Stimulated activated naive CD8-positive, alpha-beta T cell treated with anti-CD3 and anti-CD28 coated beads, Interleukin-15, Interleukin-2, amounts not matched to agents 100 ng/mL and 50 ng/mL, for 24 hours (primary cell): ENCODE measurements at regions not wholly inside any gene's neighbourhood (a gene's known extent, or its start where the extent isn't known, plus 50 kb on each side); places are given as distances from the start of the nearest gene placed in this dataset.
"Not testable (repeated sequence)": the region's sequence is repeated elsewhere in the genome, so short reads cannot be mapped to it uniquely, and the experiment has no call there.

Source experiments
- H3K27ac Mint-ChIP-seq: one replicate; pipeline ENCODE4 v1.8.0; 2021; ENCODE audit warnings: mild to moderate bottlenecking, mixed read lengths
- H3K27me3 Mint-ChIP-seq: one replicate; pipeline ENCODE4 v1.8.0; 2021; ENCODE audit warnings: mixed read lengths
- H3K36me3 Mint-ChIP-seq: one replicate; pipeline ENCODE4 v1.8.0; 2021; ENCODE audit warnings: low read depth, mixed read lengths
- H3K4me1 Mint-ChIP-seq: one replicate; pipeline ENCODE4 v1.8.0; 2021; ENCODE audit warnings: low read depth, mixed read lengths
- H3K4me3 Mint-ChIP-seq: one replicate; pipeline ENCODE4 v1.8.0; 2021; ENCODE audit warnings: mild to moderate bottlenecking, mixed read lengths
- H3K9me3 Mint-ChIP-seq: one replicate; pipeline ENCODE4 v1.8.0; 2021; ENCODE audit warnings: mixed read lengths

DNA sequence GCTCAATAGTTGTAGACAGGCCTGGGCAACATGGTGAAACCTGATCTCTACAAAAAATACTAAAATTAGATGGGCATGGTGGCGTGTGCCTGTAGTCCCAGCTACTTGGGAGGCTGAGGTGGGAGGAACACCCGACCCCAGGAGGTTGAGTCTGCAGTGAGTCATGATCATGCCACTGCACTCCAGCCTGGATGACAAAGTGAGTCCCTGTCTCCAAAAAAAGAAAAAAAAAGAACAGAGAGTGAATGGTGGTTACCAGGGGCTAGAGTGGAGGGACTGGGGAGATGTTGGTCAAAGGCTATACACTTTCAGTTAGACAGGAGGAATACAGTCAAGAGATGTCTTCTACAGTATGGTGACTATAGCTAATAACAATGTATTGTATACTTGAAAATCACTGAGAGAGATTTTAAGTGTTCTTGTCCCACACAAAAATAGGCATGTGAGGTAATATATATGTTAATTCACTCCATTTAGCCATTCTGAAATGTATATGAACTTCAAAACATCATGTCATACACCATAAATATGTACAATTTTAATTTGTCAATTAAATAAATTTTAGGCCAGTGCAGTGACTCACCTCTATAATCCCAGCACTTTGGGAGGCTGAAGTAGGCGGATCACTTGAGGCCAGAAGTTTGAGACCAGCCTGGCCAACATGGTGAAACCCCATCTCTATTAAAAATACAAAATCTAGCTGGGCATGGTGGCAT lies 148.6 kb downstream of the CRLF3 start:
- H3K36me3 Mint-ChIP-seq, H3K9me3 Mint-ChIP-seq, H3K27me3 Mint-ChIP-seq, H3K4me1 Mint-ChIP-seq, H3K27ac Mint-ChIP-seq, H3K4me3 Mint-ChIP-seq: not testable (repeated sequence)

DNA sequence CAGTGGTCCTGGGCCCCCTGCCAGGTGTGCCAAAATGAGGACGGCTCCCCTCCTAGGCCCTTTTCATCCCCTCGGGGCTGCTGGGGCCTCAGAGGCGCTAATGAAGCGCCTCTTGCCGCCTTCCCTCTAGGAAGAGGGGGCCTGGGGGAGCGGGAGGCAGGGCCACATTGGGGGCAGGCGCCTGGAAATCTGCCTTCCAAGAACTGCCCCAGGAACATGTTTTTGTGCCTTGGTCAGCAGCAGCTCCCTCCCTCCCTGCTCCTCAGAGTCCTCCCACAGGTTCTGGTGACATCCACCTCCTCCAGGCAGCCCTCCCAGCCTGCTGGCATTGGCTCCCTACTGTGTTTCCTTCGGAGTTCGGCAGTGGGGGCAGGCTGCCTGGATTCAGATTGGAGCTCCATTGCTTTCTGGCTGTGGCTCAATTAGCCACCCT lies 155.3 kb downstream of the CRLF3 start:
- not testable (repeated sequence) for H3K4me1 Mint-ChIP-seq, H3K27me3 Mint-ChIP-seq, H3K9me3 Mint-ChIP-seq, H3K4me3 Mint-ChIP-seq, H3K27ac Mint-ChIP-seq, H3K36me3 Mint-ChIP-seq

DNA sequence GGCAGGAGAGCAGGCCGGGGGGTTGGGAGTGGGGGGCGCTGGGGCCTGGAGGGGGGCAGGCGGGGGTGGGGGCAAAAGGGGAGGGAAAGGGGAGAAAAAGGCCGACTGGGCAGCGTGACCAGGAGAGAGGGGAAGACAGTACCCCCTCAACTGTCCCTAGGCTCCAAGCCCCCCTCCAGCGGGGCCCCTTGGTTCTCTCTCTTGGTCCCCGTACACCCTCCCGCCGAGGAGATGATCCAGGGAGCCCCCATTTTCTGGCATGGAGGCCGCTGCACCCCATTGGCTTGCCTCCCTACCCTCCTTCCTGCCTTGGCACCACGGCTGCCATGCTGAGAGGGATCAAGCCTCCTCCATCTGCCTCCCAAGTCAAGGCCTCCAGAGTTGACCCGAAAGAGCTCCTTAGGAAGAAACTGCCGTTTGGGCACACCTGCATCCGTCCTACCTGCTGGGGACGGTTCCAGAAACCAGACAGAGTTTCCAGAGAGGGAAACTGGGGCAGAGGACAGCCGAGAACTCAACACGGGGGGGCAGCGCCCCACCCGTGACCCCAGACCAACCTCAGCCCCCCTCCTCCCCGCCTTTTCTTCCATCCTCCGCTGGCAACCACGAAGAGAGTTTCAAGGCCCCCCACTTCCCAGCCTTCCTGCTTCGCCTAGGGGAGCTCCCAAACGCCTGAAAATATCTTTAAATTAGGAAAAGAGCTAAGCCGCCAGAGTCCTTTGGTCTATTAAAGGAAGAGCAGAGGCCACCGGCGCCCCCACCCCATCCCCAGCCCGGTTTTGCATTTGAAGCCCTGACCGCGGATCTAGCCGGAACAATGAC lies 155.9 kb downstream of the CRLF3 start:
- H3K4me1 Mint-ChIP-seq, H3K36me3 Mint-ChIP-seq, H3K27me3 Mint-ChIP-seq, H3K27ac Mint-ChIP-seq, H3K9me3 Mint-ChIP-seq, H3K4me3 Mint-ChIP-seq: not testable (repeated sequence)

DNA sequence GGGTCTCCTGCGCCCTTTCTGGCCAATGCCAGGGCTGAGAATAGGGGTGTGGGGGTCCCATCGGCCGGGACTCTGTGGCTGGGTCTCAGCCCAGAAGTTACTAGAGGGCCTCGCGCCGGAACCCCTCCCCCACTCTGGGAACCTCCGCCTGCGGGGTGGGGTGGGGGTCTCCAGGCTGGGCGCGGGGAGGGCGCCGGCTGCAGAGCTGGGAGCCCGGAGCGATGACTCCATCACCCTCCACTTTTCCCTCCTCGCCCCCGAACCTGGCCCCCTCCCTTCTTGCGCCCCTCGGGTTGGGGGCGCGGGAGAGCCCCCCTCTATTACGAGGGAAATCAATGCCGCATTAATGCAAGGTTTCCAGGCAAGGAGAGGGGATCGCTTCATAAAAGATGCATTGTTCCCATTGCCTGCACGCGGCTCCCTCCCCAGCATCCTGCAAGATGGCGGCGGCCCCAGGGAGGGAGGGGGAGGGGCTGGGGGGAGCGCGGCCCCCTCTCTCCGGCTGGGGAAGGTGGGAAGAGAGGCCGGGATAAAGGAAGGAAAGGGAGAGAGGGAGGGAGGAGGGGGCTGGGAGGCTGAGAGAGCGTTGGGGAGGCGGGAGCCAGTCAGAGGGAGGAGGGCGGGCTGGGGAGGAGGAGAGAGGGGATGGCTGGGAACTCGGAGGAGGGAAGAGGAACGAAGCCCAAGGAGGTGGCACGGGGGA lies 156.7 kb downstream of the CRLF3 start:
- H3K4me1 Mint-ChIP-seq, H3K27me3 Mint-ChIP-seq, H3K9me3 Mint-ChIP-seq, H3K4me3 Mint-ChIP-seq, H3K36me3 Mint-ChIP-seq, H3K27ac Mint-ChIP-seq: not testable (repeated sequence)

DNA sequence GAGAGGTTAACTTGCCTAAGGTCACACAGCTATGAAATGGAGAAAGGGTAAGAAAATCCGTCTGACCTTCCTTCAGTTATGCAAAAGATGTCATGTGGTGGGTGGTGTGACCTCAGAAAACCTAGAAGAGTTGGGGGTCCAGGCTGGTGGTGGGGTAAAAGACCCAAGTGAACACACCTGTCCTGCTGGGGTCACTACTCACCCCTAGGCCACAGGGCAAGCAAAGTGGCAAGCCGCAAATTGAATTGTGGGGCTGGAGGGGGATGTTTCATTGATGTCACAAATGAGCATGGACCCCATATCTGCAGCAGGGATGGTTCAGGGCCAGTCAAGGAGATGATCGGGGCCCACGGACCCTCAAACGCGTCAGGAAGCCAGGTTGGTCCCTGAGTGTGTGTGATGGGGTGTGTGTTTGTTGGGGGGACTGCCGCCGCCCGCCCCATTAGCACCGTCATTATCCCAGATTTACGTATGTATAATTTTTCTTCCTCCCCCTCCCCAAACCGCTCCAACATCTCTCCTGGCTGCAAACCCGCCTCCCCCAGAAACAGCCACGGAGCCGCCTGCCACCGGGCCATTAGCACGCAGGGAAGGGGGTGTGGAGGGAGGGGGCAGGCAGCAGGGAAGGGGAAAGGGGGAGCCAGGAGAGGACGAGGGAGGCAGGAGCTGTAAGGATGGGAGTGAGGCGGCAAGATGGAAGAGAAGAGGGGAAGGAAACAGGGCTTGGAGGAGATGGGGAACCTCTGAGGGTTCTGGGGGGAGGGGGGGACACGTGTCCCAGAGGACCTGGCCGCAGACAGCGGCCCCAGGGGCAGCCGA lies 157.4 kb downstream of the CRLF3 start:
- not testable (repeated sequence) for H3K4me1 Mint-ChIP-seq, H3K27me3 Mint-ChIP-seq, H3K27ac Mint-ChIP-seq, H3K36me3 Mint-ChIP-seq, H3K9me3 Mint-ChIP-seq
- H3K4me3 Mint-ChIP-seq = peak overlapping the region; percentile 45

DNA sequence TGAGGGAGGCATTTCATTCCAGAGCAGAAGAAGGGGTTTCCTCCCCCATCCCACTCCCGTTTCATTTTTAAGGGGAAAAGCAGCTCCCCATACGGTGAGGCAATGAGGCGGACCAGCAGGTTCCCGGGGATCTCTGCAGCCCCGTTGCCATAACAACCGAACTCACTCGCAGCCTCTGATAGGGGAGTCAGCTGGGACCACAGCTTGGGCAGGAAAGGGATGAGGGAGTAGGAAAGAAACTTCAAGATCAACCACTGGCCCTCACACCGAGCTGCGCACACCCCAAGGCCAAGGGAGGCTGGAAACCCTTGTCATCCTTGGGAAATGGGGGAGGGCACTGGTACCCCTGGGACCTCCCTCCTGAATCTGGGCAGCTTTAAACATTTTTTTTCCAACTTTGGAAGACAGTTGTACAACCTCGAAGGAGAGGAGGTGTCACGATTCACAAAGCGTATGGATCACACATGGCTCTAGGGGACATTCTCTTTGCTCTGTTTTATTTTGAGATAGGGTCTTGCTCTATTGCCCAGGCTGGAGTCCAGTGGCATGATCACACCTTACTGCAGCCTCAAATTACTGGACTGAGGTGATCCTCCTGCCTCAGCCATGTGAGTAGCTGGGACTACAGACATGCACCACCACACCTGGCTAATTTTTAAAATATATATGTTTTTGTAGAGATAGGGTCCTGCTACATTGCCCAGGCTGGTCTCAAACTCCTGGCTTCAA lies 160.6 kb downstream of the CRLF3 start:
- not testable (repeated sequence) for H3K4me1 Mint-ChIP-seq

DNA sequence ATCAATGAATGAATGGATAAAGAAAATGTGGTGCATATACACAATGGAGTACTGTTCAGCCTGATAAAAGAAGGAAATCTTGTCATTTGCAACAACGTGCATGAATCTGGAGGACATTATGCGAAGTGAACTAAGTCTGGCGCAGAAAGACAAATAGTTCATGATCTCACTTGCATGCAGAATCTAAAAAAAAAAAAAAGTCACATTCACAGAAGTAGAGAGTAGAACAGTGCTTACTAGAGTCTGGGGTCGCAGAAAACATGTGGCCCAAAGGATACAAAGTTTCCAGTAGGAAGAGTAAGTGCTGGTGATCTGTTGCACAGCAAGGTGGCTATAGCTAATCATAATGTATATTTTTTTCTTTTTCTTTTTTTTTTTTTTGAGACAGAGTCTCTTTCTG lies 167.3 kb downstream of the CRLF3 start:
- not testable (repeated sequence) for H3K9me3 Mint-ChIP-seq, H3K36me3 Mint-ChIP-seq, H3K4me3 Mint-ChIP-seq, H3K27me3 Mint-ChIP-seq, H3K27ac Mint-ChIP-seq, H3K4me1 Mint-ChIP-seq

More for the DNA sequence above, 160.6 kb downstream of the CRLF3 start:
- not testable (repeated sequence) for H3K36me3 Mint-ChIP-seq, H3K4me3 Mint-ChIP-seq, H3K9me3 Mint-ChIP-seq, H3K27me3 Mint-ChIP-seq, H3K27ac Mint-ChIP-seq

DNA sequence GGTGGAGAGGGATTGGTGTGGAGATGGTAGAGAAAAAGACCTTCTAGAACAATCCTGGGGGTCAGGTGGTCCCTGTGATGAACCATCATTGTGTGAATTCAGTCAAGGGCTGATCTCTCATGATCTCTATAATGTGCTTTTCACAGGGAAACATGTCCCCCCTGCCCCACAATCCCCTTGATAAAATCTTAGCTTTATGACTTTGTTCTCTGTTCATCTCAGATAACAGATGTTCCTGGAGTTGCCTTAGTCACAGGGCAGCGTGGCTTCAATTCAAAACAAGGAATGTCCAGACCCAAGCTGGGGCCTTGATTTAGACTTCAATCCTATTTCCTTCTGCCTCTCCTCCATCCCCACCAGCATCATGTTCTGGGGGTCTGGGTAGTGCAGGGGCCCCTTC lies 171.5 kb downstream of the CRLF3 start:
- H3K4me3 Mint-ChIP-seq, H3K4me1 Mint-ChIP-seq, H3K36me3 Mint-ChIP-seq, H3K9me3 Mint-ChIP-seq, H3K27me3 Mint-ChIP-seq, H3K27ac Mint-ChIP-seq: not testable (repeated sequence)

DNA sequence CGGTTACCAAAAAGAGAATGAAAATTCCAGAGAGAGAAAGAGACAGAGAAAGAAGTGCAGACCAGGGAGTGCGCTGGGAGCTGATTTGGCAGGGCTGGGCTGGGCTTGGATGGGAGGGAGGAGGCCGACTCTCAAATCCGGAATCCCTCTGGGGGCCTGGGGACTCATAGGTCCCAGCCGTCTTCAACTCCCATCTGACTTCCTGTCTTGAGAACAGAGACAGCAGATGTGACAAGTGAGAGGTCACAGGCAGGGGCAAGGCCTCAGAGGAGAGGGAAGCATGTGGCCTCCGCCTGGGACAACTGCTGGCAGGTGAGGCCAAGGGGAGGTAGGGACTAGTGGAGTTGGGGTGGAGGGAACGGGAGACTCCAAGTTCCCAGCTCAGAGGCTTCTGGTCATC lies 172.9 kb downstream of the GOSR1 start:
- not testable (repeated sequence) for H3K36me3 Mint-ChIP-seq, H3K4me1 Mint-ChIP-seq, H3K27me3 Mint-ChIP-seq, H3K27ac Mint-ChIP-seq, H3K4me3 Mint-ChIP-seq, H3K9me3 Mint-ChIP-seq

DNA sequence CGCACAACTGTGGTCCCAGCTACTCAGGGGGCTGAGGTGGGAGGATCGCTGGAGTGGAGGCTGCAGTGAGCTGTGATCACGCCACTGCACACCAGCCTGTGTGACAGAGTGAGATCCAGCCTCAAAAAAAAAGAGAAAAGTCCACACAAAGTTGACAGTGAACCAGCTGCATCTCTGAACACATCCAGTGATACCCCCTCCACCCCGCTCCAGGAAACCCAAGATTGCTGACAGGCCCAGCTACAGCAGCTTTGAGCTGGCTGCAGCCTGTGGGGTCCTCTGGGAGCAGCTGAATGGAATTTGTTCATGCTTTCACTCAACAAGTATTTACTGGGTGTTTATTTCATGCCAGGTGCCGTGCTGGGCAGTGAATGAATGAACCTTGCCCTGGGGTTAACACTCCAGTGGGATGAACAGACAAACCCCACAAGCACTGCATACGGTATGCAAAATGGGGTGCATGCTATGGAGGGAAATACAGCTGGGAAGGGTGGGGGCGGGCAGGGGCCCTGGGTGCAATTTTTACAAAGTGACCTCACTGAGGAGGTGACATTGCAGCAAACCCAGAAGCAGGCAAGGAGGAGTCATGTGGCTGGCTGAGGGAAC lies 170.9 kb downstream of the GOSR1 start:
- H3K36me3 Mint-ChIP-seq, H3K4me1 Mint-ChIP-seq, H3K9me3 Mint-ChIP-seq, H3K27me3 Mint-ChIP-seq, H3K4me3 Mint-ChIP-seq, H3K27ac Mint-ChIP-seq: not testable (repeated sequence)

DNA sequence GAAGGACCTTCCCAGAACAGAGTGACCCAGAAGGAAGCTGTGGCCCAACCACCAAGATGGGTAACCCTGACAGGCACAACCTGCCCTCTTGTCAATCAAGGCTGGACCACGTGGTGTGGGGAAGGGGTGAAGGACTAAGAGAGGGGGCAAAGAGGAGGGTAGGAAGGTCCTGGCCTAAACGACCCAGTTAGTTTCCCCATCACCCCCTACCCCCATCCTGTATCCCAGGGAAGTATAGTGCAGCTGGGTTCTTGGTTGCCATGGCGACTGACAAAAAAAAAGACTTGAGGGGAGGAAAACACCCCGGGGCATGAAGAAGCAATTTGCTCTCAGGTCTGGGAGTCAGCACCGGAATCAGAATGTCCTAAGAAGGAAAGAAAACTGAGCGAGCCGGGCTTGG lies 168.7 kb downstream of the GOSR1 start:
- H3K36me3 Mint-ChIP-seq, H3K9me3 Mint-ChIP-seq, H3K4me1 Mint-ChIP-seq, H3K27ac Mint-ChIP-seq, H3K27me3 Mint-ChIP-seq, H3K4me3 Mint-ChIP-seq: not testable (repeated sequence)

DNA sequence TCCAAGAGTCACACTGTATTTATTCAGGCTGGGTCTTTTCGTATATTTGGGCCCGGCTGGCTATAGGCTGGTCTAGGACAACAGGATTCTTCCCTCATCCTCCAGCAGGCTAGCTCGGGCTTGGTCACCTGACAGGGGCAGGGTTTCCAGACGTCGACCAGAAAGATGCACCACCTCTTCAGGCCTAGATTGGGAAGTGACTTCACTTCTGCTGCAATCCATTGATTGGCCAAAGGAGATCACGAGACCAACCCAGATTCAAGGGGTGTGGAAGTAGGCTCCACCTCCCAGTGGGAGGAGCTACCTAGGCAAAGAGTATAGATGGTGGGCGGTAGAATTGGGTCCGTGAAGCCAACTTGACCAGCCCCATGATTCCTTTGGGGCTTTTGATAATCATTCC lies 167.5 kb downstream of the GOSR1 start:
- H3K27ac Mint-ChIP-seq, H3K9me3 Mint-ChIP-seq, H3K36me3 Mint-ChIP-seq, H3K27me3 Mint-ChIP-seq, H3K4me3 Mint-ChIP-seq, H3K4me1 Mint-ChIP-seq: not testable (repeated sequence)

DNA sequence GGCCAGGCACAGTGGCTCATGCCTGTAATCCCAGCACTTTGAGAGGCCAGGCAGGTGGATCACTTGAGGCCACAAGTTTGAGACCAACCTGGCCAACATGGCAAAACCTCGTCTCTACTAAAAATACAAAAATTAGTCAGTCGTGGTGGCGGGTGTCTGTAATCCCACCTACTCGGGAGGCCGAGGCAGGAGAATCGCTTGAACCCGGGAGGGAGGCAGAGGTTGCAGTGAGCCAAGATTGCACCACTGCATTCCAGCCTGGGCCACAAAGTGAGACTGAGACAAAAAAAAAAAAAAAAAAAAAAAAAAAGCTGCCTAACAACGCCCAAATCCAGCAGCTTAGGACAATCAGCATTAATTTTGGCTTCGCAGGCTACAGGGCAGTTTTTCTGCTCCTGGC lies 167.1 kb downstream of the GOSR1 start:
- H3K27ac Mint-ChIP-seq, H3K4me3 Mint-ChIP-seq, H3K27me3 Mint-ChIP-seq, H3K4me1 Mint-ChIP-seq, H3K9me3 Mint-ChIP-seq, H3K36me3 Mint-ChIP-seq: not testable (repeated sequence)

DNA sequence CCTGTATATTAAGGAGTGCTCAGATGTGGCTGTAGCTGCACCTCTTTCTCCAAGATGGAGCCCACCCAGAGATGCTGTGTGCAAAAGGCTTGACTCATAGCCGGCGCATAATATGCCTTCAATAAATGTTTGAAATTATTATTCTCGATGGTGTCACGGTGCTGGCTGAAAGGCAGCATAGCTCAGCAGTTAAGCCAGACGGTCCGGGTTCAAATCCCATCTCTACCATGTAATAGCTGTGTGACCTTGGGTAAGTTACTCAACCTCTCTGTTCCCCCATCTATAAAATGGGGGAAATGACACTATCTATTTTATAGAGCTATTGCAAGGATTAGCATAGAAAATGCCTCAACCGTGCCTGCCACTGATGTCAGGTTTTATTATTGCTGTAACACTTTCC lies 164.2 kb downstream of the GOSR1 start:
- H3K36me3 Mint-ChIP-seq, H3K27ac Mint-ChIP-seq, H3K4me3 Mint-ChIP-seq, H3K27me3 Mint-ChIP-seq, H3K9me3 Mint-ChIP-seq, H3K4me1 Mint-ChIP-seq: not testable (repeated sequence)
